GM19025 (cell line): ENCODE measurements at regions not wholly inside any gene's neighbourhood (a gene's known extent, or its start where the extent isn't known, plus 50 kb on each side); places are given as distances from the start of the nearest gene placed in this dataset.

ENCODE experiments used
- ATAC-seq: cut with Tn5 transposase; IDR thresholded peaks from one replicate; pipeline ENCODE4 v1.9.1; 2021; ENCODE audit warnings: mild to moderate bottlenecking, low read depth, moderate library complexity; ENCODE audit not compliant: unreplicated experiment

- ATAC-seq, result no peak
Observed at GRCh38 chr2:237194906-237195305, 109.2 kb downstream of the COPS8 start.

GRCh38 chr2:237195396-237196120, 109.9 kb downstream of the COPS8 start:
- ATAC-seq, result no peak

GRCh38 chr2:237196409-237196808, 110.7 kb downstream of the COPS8 start:
- ATAC-seq, result no peak

- no peak for ATAC-seq
Observed at GRCh38 chr2:237196866-237197618, 111.4 kb downstream of the COPS8 start.

- ATAC-seq, result no peak
Observed at GRCh38 chr2:237198164-237198855, 112.6 kb downstream of the COPS8 start.

- no peak for ATAC-seq
Observed at GRCh38 chr2:237199082-237199481, 113.4 kb downstream of the COPS8 start.

GRCh38 chr2:237199577-237199976, 113.9 kb downstream of the COPS8 start:
- ATAC-seq, result no peak

GRCh38 chr2:237200462-237200861, 114.8 kb downstream of the COPS8 start:
- ATAC-seq, result no peak

- peak; percentile 51 for ATAC-seq
Observed at GRCh38 chr2:237201461-237202287, 116.0 kb downstream of the COPS8 start.

- ATAC-seq, result no peak
Observed at GRCh38 chr2:237202288-237203030, 116.8 kb downstream of the COPS8 start.

GRCh38 chr2:237205043-237205541, 119.4 kb downstream of the COPS8 start:
- ATAC-seq, result no peak

GRCh38 chr2:237205561-237205971, 119.9 kb downstream of the COPS8 start:
- no peak for ATAC-seq

GRCh38 chr2:237207646-237208045, 122.0 kb downstream of the COPS8 start:
- ATAC-seq, result no peak

- ATAC-seq, result no peak
Observed at GRCh38 chr2:237208373-237209260, 122.9 kb downstream of the COPS8 start.

GRCh38 chr2:237209885-237210284, 124.2 kb downstream of the COPS8 start:
- ATAC-seq, result no peak

GRCh38 chr2:237210297-237210696, 124.6 kb downstream of the COPS8 start:
- ATAC-seq, result no peak

- no peak for ATAC-seq
Observed at GRCh38 chr2:237210763-237211162, 125.1 kb downstream of the COPS8 start.
